ENCODE measurements at regions not wholly inside any gene's neighbourhood (a gene's known extent, or its start where the extent isn't known, plus 50 kb on each side); places are given as distances from the start of the nearest gene placed in this dataset.

DNA sequence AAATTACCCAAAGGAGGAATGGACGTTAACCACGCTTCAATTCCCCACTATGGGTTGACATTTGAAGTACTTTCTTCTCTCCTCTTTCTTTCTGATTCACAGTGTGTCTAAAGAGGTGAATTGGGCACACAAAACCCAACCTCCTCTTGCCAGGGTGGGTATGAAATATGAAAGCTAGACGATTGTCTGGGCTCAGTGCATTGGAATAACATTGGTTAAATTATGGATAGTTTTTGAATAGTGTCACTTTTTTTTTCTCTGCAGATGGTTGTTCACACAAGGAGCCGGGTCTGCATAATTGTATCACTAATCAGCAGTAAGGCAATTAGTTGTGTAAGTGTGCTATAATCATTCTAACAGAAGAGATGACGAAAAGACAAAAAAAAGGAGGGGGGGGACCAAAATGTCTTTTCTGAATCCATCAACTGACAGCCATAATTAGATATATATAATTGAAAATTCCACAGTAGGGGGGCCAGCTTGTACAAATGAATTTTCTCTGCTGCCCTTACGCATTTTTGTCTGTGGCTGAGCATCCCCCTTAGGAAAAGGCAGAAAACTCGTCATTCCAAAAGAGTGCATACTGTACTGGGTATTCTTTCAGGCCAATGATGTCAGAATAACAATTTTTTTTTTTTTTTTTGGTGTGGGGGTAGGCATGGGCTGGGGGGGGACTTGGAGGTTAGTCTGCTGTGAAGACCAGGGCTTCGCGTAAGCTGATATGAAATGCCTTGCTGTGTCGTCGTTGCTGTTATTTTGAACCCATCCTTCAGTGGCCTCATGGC is 307.5 kb upstream of the SALL1 start:
- dilution Hi-C loops (cut with MboI; ENCODE audit: extremely low pct_ligation_motif_present, low sequenced_read_pairs) = no loop called here
- CTCF ChIA-PET = no interaction called here

More for the DNA sequence above, 307.5 kb upstream of the SALL1 start:
- intact Hi-C loops (cut with micrococcal nuclease) = no loop called here
- H4K20me1 ChIP-seq (replicated peaks; ENCODE audit: control insufficient read depth, extremely low read depth, insufficient read depth, low read length) = no peaks in the 10 kb centered on the region
- no peaks in the 10 kb centered on the region for H3K27me3 ChIP-seq (ENCODE audit: control insufficient read depth in 2 of 2, insufficient read depth in 2 of 2, low read length in 2 of 2)
- H3K36me3 ChIP-seq (ENCODE audit: control insufficient read depth in 2 of 2, extremely low read depth in 1 of 2, insufficient read depth in 2 of 2, low read length in 2 of 2) = no peaks in the 10 kb centered on the region
- no peak overlapping the region for H3K9ac ChIP-seq (replicated peaks; ENCODE audit: extremely low read depth, insufficient read depth, low read length)
- H3K4me1 ChIP-seq (ENCODE audit: control insufficient read depth, extremely low read depth, insufficient read depth, low read length) = no peaks in the 10 kb centered on the region
- H3K4me3 ChIP-seq (replicated peaks in 1 of 3; ENCODE audit: insufficient read depth in 1 of 3, low read depth in 1 of 3, low read length in 3 of 3) = no peak overlapping the region
- no peak for TF ChIP-seq FOS (IDR thresholded peaks at IDR 0.05; ENCODE audit: borderline replicate concordance, insufficient read depth, low read length)
- TF ChIP-seq, protein P1, sequence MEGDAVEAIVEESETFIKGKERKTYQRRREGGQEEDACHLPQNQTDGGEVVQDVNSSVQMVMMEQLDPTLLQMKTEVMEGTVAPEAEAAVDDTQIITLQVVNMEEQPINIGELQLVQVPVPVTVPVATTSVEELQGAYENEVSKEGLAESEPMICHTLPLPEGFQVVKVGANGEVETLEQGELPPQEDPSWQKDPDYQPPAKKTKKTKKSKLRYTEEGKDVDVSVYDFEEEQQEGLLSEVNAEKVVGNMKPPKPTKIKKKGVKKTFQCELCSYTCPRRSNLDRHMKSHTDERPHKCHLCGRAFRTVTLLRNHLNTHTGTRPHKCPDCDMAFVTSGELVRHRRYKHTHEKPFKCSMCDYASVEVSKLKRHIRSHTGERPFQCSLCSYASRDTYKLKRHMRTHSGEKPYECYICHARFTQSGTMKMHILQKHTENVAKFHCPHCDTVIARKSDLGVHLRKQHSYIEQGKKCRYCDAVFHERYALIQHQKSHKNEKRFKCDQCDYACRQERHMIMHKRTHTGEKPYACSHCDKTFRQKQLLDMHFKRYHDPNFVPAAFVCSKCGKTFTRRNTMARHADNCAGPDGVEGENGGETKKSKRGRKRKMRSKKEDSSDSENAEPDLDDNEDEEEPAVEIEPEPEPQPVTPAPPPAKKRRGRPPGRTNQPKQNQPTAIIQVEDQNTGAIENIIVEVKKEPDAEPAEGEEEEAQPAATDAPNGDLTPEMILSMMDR (IDR thresholded peaks at IDR 0.05; ENCODE audit: extremely low read depth in 1 of 2, insufficient read depth in 1 of 2, low read depth in 1 of 2, low read length in 2 of 2) = no peak
- no peak for TF ChIP-seq JUN (IDR thresholded peaks at IDR 0.05; ENCODE audit: borderline replicate concordance, insufficient read depth, insufficient read length, low read depth)
- TF ChIP-seq, protein P2, sequence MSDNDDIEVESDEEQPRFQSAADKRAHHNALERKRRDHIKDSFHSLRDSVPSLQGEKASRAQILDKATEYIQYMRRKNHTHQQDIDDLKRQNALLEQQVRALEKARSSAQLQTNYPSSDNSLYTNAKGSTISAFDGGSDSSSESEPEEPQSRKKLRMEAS (IDR thresholded peaks at IDR 0.05; ENCODE audit: insufficient read depth, insufficient read length) = no peak
- TF ChIP-seq EZH2 (IDR thresholded peaks at IDR 0.05; ENCODE audit: borderline replicate concordance, low read depth, low read length, severe bottlenecking) = no peak
- no peak for TF ChIP-seq GATA2 (IDR thresholded peaks at IDR 0.05; ENCODE audit: insufficient read depth, insufficient read length, low read depth, low read length)
- no peak for TF ChIP-seq POLR2A (IDR thresholded peaks at IDR 0.05; ENCODE audit: low read depth, low read length)
- no peak for TF ChIP-seq MYC (IDR thresholded peaks at IDR 0.05; ENCODE audit: low read depth, low read length)
- TF ChIP-seq POLR2AphosphoS5 (IDR thresholded peaks at IDR 0.05; ENCODE audit: insufficient read depth, low read depth, low read length) = no peak
- no TSS peak for BruUV-seq (replicated peaks)
- FAIRE-seq (no peak), DNase-seq (ENCODE audit: low read depth, low spot score) (no peak)
- no peaks in the 10 kb centered on the region for H3K9me3 ChIP-seq (replicated peaks; ENCODE audit: control insufficient read depth, insufficient read depth, low read length)
- POLR2A ChIA-PET = no interaction called here
- no peak overlapping the region for H3K27ac ChIP-seq (ENCODE audit: insufficient read depth, low read depth, low read length)
- no peaks in the 10 kb centered on the region for H3K79me2 ChIP-seq (ENCODE audit: control insufficient read depth, insufficient read depth, low read length)
- no peak overlapping the region for H2AFZ ChIP-seq (ENCODE audit: low read depth, low read length)
- H3K4me2 ChIP-seq (ENCODE audit: insufficient read depth, low read length) = no peak overlapping the region
- H3K9me1 ChIP-seq (replicated peaks; ENCODE audit: control insufficient read depth, extremely low read depth, insufficient read depth, low read length) = no peaks in the 10 kb centered on the region

All from endothelial cell of umbilical vein (primary cell).